Suprapubic skin (tissue), 4 donors: ENCODE measurements at regions not wholly inside any gene's neighbourhood (a gene's known extent, or its start where the extent isn't known, plus 50 kb on each side); places are given as distances from the start of the nearest gene placed in this dataset.

Experiments used
- DNase-seq, 2 donors: peaks; one replicate each; pipeline ENCODE4 v3.0.0-alpha.2; 2019; ENCODE audit warnings: low spot score in 2 of 2
- H3K27ac ChIP-seq: fragments of 200-600 bp; sonication (generic); one replicate; pipeline ENCODE4 v1.5.1; 2019
- H3K27me3 ChIP-seq: fragments of 200-600 bp; sonication (generic); one replicate; pipeline ENCODE4 v1.5.1; 2019
- H3K36me3 ChIP-seq: fragments of 200-600 bp; sonication (generic); one replicate; pipeline ENCODE4 v1.5.1; 2019
- H3K4me1 ChIP-seq: fragments of 200-600 bp; sonication (generic); one replicate; pipeline ENCODE4 v1.5.1; 2019
- H3K4me3 ChIP-seq: fragments of 200-600 bp; sonication (generic); one replicate; pipeline ENCODE4 v1.5.1; 2019; ENCODE audit warnings: mild to moderate bottlenecking
- H3K9me3 ChIP-seq: fragments of 200-600 bp; sonication (generic); one replicate; pipeline ENCODE4 v1.5.1; 2019
- EP300 ChIP-seq: sonication (generic); formaldehyde crosslinking; IDR thresholded peaks from one replicate; pipeline ENCODE4 v1.6.1; 2017; ENCODE audit warnings: antibody characterized with exemption
- POLR2A ChIP-seq, 2 donors: fragments of 450-650 bp; IDR thresholded peaks; one replicate each; pipeline ENCODE4 v1.6.1; 2017; ENCODE audit warnings: antibody characterized with exemption in 2 of 2, mild to moderate bottlenecking in 2 of 2, moderate library complexity in 2 of 2
- POLR2AphosphoS5 ChIP-seq, 3 donors: sonication (generic); formaldehyde crosslinking; IDR thresholded peaks; one replicate each; pipeline ENCODE4 v1.6.1; 2017; ENCODE audit warnings: antibody characterized with exemption in 3 of 3
- whole genome bisulfite sequencing: methylation state at CpG from one replicate; pipeline ENCODE4 v1.1.5; 2018; 5-methylcytosine and 5-hydroxymethylcytosine counted together
- TF ChIP-seq, protein P1 (sequence below), 2 donors: fragments of 200-600 bp in 1 of 2; fragments of 450-650 bp in 1 of 2; sonication (generic) in 1 of 2; IDR thresholded peaks; one replicate each; pipeline ENCODE4 v1.5.1; 2016 to 2019; ENCODE audit warnings: antibody characterized with exemption in 2 of 2, mild to moderate bottlenecking in 1 of 2, moderate library complexity in 1 of 2

- no peak for DNase-seq
- no peaks in the 10 kb centered on the region for H3K4me1 ChIP-seq
- no peaks in the 10 kb centered on the region for H3K9me3 ChIP-seq
- H3K27ac ChIP-seq, result no peak overlapping the region
- no peak overlapping the region for H3K4me3 ChIP-seq
- no peaks in the 10 kb centered on the region for H3K27me3 ChIP-seq
- no peaks in the 10 kb centered on the region for H3K36me3 ChIP-seq
- TF ChIP-seq EP300 (no peak), POLR2A (IDR thresholded peaks at IDR 0.05) (no peak), POLR2AphosphoS5 (IDR thresholded peaks at IDR 0.05) (no peak)
- TF ChIP-seq, protein P1, sequence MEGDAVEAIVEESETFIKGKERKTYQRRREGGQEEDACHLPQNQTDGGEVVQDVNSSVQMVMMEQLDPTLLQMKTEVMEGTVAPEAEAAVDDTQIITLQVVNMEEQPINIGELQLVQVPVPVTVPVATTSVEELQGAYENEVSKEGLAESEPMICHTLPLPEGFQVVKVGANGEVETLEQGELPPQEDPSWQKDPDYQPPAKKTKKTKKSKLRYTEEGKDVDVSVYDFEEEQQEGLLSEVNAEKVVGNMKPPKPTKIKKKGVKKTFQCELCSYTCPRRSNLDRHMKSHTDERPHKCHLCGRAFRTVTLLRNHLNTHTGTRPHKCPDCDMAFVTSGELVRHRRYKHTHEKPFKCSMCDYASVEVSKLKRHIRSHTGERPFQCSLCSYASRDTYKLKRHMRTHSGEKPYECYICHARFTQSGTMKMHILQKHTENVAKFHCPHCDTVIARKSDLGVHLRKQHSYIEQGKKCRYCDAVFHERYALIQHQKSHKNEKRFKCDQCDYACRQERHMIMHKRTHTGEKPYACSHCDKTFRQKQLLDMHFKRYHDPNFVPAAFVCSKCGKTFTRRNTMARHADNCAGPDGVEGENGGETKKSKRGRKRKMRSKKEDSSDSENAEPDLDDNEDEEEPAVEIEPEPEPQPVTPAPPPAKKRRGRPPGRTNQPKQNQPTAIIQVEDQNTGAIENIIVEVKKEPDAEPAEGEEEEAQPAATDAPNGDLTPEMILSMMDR (IDR thresholded peaks at IDR 0.05), result no peak
Measured at GRCh38 chr4:100827756-100828155, 309.9 kb upstream of the EMCN start.

DNA sequence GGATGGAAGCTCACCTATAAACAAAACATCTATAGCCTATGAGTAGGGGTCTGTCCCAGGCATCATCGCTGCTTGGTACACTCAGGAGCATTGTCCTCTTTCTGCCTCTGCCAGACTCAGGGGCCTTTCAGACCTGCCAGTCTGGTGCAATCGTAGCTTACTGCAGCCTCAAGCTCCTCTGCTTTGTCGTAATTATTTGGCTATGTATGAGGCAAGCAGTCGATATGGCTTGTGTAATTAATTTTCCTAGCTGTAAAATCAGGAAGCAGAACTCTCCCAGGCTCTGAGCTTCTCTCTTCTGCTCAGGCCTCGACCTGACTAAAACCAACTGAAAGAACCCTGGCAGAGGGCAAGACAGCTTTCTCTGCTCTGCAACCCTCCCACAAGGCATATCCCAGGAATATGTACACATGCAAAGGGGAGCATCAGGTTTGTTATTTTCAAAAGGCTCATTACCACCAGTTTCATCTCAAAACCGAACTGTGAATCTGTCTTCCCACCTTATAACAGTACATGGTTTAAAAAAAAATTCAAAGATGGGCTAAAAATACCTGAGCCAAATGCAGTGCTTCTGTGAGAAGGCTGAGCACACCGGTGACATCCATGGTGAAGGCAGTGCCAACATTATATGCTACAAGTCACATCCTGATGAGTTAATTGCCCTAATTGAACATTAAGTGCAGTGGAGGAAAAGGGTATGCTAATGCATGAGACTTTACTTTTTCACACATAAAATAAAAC lies 309.2 kb upstream of the EMCN start:
- Histone ChIP-seq H3K27ac (no peak overlapping the region), H3K4me3 (no peak overlapping the region), H3K36me3 (no peaks in the 10 kb centered on the region), H3K4me1 (no peaks in the 10 kb centered on the region), H3K27me3 (no peaks in the 10 kb centered on the region), H3K9me3 (no peaks in the 10 kb centered on the region)
- TF ChIP-seq, protein P1 (IDR thresholded peaks at IDR 0.05), result no peak
- TF ChIP-seq EP300 (no peak), POLR2AphosphoS5 (IDR thresholded peaks at IDR 0.05) (no peak), POLR2A (IDR thresholded peaks at IDR 0.05) (no peak)
- 73% methylated on average over 7 of the region's 7 CpGs for WGBS
- no peak for DNase-seq

DNA sequence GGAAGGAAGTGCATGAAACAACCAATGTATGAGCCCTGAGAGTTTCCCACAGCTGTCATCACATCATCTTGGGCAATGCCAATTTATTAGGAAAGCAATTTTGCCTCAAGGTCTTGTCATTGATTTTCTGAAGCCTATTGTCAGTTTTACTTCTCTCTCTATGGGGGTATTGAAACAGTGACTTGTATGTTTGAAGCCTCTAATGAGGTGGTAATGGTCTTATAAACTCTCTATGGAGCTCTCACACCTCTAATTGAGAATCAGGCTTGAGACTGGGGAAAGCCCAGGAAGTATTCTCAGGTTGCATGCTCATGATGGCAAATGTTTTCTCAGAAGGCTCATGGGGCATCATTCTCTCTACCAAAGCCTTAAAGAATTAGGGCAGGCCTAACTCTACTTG lies 308.2 kb upstream of the EMCN start:
- Histone ChIP-seq H3K4me3 (no peak overlapping the region), H3K36me3 (no peaks in the 10 kb centered on the region)
- TF ChIP-seq POLR2A (IDR thresholded peaks at IDR 0.05), result no peak
- TF ChIP-seq POLR2AphosphoS5 (IDR thresholded peaks at IDR 0.05), result no peak
- no peak for TF ChIP-seq EP300
- TF ChIP-seq, protein P1 (IDR thresholded peaks at IDR 0.05), result no peak

DNA sequence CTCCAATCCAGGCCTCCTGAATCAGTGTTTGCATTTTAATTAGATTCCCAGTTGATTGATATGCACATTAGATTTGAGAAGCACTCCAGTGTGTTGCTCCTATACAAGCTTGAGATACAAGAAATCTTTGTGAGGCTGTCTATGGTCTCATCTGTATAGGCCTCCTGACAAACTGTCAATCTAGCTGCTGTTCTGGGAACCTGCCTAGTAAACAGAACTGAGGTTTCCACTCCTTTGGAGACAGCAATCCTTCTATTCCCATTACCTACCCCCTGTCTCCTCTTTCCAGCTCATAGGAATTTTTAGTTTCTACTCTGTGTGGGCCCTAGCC lies 306.1 kb upstream of the EMCN start:
- Histone ChIP-seq H3K36me3 (no peaks in the 10 kb centered on the region), H3K4me1 (no peaks in the 10 kb centered on the region), H3K27ac (no peak overlapping the region), H3K4me3 (no peak overlapping the region), H3K9me3 (no peaks in the 10 kb centered on the region), H3K27me3 (no peaks in the 10 kb centered on the region)
- DNase-seq, result no peak
- no peak for TF ChIP-seq POLR2A (IDR thresholded peaks at IDR 0.05)
- TF ChIP-seq, protein P1 (IDR thresholded peaks at IDR 0.05), result no peak
- TF ChIP-seq EP300, result no peak
- TF ChIP-seq POLR2AphosphoS5 (IDR thresholded peaks at IDR 0.05), result no peak

More for the DNA sequence above, 308.2 kb upstream of the EMCN start:
- Histone ChIP-seq H3K4me1 (no peaks in the 10 kb centered on the region), H3K27ac (no peak overlapping the region), H3K9me3 (no peaks in the 10 kb centered on the region), H3K27me3 (no peaks in the 10 kb centered on the region)
- no peak for DNase-seq

- TF ChIP-seq POLR2A (IDR thresholded peaks at IDR 0.05) (no peak), EP300 (no peak), POLR2AphosphoS5 (IDR thresholded peaks at IDR 0.05) (no peak)
- TF ChIP-seq, protein P1 (IDR thresholded peaks at IDR 0.05), result no peak
- Histone ChIP-seq H3K4me1 (no peaks in the 10 kb centered on the region), H3K27me3 (no peaks in the 10 kb centered on the region), H3K27ac (no peak overlapping the region), H3K9me3 (no peaks in the 10 kb centered on the region), H3K4me3 (no peak overlapping the region), H3K36me3 (no peaks in the 10 kb centered on the region)
- 68% methylated on average over 4 of the region's 4 CpGs for whole genome bisulfite sequencing
- no peak for DNase-seq
Measured at GRCh38 chr4:100823066-100823992, 305.5 kb upstream of the EMCN start.
